Stomach (tissue), 8 donors: ENCODE measurements at regions not wholly inside any gene's neighbourhood (a gene's known extent, or its start where the extent isn't known, plus 50 kb on each side); places are given as distances from the start of the nearest gene placed in this dataset.

Experiments
- DNase-seq, 2 donors: peaks; one replicate each; pipeline versions ENCODE4 v3.0.0 to v3.0.0-alpha.2; 2013 to 2019
- H3K27ac ChIP-seq, 5 donors: fragments of 200-600 bp in 4 of 5; sonication (generic) in 4 of 5; one replicate each; pipeline ENCODE4 v1.5.1; 2013 to 2019; ENCODE audit warnings: mild to moderate bottlenecking in 1 of 5, moderate library complexity in 1 of 5
- H3K27me3 ChIP-seq, 3 donors: fragments of 200-600 bp; sonication (generic); one replicate each; pipeline ENCODE4 v1.5.1; 2017 to 2019; ENCODE audit warnings: mixed run types in 1 of 3
- H3K36me3 ChIP-seq, 4 donors: fragments of 200-600 bp; sonication (generic); 1 replicate in 3 of 4; 2 replicates in 1 of 4; pipeline ENCODE4 v1.5.1; 2016 to 2019
- H3K4me1 ChIP-seq, 4 donors: fragments of 200-600 bp; sonication (generic); one replicate each; pipeline ENCODE4 v1.5.1; 2016 to 2019
- H3K4me3 ChIP-seq, 4 donors: fragments of 200-600 bp; sonication (generic) in 3 of 4; one replicate each; pipeline ENCODE4 v1.5.1; 2016 to 2019; ENCODE audit warnings: mild to moderate bottlenecking in 1 of 4
- H3K9me3 ChIP-seq, 4 donors: fragments of 200-600 bp; sonication (generic); one replicate each; pipeline ENCODE4 v1.5.1; 2016 to 2019
- EP300 ChIP-seq: sonication (generic); formaldehyde crosslinking; IDR thresholded peaks from one replicate; pipeline ENCODE4 v1.6.1; 2017; ENCODE audit warnings: antibody characterized with exemption
- POLR2A ChIP-seq, 4 donors: fragments of 450-650 bp; IDR thresholded peaks; one replicate each; pipeline ENCODE4 v1.6.1; 2016; ENCODE audit warnings: antibody characterized with exemption in 4 of 4, control low read depth in 2 of 4, mild to moderate bottlenecking in 1 of 4, moderate library complexity in 1 of 4
- POLR2AphosphoS5 ChIP-seq, 3 donors: sonication (generic); formaldehyde crosslinking; IDR thresholded peaks; one replicate each; pipeline ENCODE4 v1.6.1; 2016; ENCODE audit warnings: antibody characterized with exemption in 3 of 3
- WGBS, 5 donors: extraction: QIAGEN DNeasy Blood & Tissue Kit in 3 of 5; methylation state at CpG; one replicate each; pipeline versions ENCODE4 v1.1.5 to v1.1.7; 2013 to 2018; 5-methylcytosine and 5-hydroxymethylcytosine counted together
- intact Hi-C: fragments of 100-400 bp; cut with DNase I; formaldehyde crosslinking; loops from one replicate; pipeline ENCODE4 v1.15.1; 2023; ENCODE audit warnings: low total_unique reads
- TF ChIP-seq, protein P1 (sequence below), 7 experiments: fragments of 450-650 bp in 4 of 7; fragments of 200-600 bp in 3 of 7; sonication (generic) in 3 of 7; IDR thresholded peaks; one replicate each; pipeline ENCODE4 v1.5.1; 2016 to 2019; ENCODE audit warnings: antibody characterized with exemption in 7 of 7, control low read depth in 2 of 7, mild to moderate bottlenecking in 1 of 7
- donor health status: healthy with polysubstance abuse.
- donor health status: Bipolar disorder and iron deficiency.
- donor health status: healthy.

DNA sequence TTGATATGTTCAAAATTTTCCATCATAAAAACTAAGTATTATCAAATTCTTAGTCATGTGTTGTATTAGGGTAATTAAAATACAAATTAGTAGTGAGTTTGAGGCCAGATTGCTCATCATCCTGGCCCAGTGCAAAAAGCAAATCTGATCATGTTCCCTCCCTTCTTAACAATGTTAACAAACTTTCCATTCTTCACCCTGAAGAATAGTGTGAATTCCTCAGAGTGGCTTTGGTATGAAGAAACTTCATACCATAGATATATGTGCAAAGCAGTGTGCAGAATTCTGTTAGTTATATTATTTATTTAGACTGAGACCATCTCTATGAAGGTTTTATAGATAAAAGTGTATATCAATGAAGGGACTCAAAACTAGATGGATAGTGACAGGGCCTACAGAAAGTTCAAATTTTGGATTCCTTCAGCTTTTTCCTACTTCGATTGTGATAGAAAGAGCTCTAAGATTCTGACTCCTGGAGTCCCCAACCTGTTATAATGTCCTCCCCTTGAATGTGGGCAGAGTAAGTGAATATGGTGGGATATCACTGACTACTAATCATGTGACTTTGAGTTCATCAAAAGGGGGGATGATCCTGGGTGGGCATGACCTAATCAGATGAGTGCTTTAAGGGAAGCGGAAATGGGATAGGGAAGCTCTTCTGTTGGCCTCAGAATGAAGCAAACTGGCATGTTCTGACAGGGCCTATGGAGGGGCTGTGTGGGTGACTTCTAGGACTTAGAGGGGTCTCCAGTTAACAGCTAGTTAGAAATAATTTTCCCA lies 271.4 kb downstream of the BTG1 start:
- Histone ChIP-seq H3K4me1 (peaks cover 6 to 38% (median 12%) of the 10 kb centered on the region in 4 donors), H3K27ac (no peak overlapping the region), H3K9me3 (no peaks in the 10 kb centered on the region), H3K27me3 (no peaks in the 10 kb centered on the region), H3K4me3 (no peak overlapping the region), H3K36me3 (no peaks in the 10 kb centered on the region)
- DNase-seq: no peak
- TF ChIP-seq, protein P1, sequence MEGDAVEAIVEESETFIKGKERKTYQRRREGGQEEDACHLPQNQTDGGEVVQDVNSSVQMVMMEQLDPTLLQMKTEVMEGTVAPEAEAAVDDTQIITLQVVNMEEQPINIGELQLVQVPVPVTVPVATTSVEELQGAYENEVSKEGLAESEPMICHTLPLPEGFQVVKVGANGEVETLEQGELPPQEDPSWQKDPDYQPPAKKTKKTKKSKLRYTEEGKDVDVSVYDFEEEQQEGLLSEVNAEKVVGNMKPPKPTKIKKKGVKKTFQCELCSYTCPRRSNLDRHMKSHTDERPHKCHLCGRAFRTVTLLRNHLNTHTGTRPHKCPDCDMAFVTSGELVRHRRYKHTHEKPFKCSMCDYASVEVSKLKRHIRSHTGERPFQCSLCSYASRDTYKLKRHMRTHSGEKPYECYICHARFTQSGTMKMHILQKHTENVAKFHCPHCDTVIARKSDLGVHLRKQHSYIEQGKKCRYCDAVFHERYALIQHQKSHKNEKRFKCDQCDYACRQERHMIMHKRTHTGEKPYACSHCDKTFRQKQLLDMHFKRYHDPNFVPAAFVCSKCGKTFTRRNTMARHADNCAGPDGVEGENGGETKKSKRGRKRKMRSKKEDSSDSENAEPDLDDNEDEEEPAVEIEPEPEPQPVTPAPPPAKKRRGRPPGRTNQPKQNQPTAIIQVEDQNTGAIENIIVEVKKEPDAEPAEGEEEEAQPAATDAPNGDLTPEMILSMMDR (IDR thresholded peaks at IDR 0.05): no peak
- intact Hi-C loops: no loop called here
- 91 to 100% (median 97%) methylated on average over 2 of the region's 2 CpGs for WGBS, 5 donors

DNA sequence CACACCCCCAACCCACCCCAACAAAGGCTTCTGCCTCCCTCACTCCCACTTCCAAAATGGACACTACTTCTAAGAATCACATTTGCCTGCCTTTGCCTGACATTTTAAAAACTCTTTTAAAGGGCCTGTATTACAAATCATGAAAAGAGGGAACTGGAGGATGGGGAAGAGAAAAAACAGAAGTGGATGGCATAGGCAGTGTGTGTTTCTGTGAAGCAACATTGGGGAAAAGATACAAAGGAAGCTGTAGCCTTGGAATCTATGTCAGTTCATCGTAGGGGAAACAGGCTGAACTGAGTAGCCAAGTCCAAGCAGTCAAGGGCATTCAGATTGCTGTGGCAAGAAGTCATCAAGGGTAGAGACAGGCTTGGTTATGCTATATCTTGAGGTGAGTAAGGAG lies 273.9 kb downstream of the BTG1 start:
- Histone ChIP-seq H3K4me1 (peaks cover 4 to 23% (median 9%) of the 10 kb centered on the region in 4 donors), H3K36me3 (no peaks in the 10 kb centered on the region), H3K4me3 (no peak overlapping the region), H3K9me3 (no peaks in the 10 kb centered on the region), H3K27ac (peak overlapping the region in 4 of 5 donors; percentile 10 to 66 (median 39)), H3K27me3 (no peaks in the 10 kb centered on the region)
- no peak for TF ChIP-seq EP300
- TF ChIP-seq POLR2A (IDR thresholded peaks at IDR 0.05): no peak
- no peak for TF ChIP-seq POLR2AphosphoS5 (IDR thresholded peaks at IDR 0.05)
- TF ChIP-seq, protein P1 (IDR thresholded peaks at IDR 0.05): no peak
- intact Hi-C loops: no loop called here
- peak in 1 of 2 donors; percentile 18 for DNase-seq
- 44 to 67% (median 54%) methylated on average over 1 of the region's 1 CpG for WGBS, 5 donors

DNA sequence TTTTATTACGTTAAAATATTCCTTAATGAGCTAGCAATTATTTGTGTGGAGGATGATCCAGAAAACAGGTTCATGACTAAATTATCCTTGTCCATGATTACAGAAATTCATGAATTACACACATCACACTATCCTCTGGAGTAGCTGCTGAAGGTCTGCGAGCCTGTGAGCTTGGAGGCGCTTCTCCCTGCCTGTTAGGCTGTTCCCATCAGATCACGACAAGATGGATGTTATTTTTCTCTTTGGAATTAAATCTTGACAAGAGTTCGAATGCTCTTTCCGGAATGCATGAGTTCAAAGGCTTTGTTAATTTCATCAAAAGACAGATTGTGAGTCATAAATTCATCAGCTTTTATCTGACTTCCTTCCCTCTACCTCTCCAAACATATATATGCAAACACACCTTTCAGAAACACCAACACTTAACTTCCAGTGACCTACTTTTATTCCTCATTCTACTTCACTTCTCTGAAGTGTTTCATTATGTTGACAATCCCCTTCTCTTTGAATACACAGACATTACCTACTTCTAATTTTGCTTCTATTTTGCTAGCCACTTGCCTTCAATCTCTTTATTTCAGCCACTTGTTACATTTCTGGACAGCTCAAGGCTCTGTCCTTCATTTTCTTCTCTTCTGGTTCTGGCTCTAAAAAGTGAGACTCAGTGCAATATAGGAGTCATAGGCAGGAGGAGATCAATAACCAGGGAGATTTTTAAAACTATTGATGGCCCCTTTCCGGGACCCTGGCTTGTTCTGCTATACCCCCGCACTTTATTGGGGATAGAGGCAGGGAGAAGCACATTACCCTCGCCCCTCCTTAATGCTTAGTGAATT lies 274.6 kb downstream of the BTG1 start:
- no peak overlapping the region for H3K4me3 ChIP-seq
- peak overlapping the region in 3 of 5 donors; percentile 21 to 66 (median 30) for H3K27ac ChIP-seq
- H3K4me1 ChIP-seq: peaks cover 0 to 16% (median 7%) of the 10 kb centered on the region in 4 donors
- no peaks in the 10 kb centered on the region for H3K9me3 ChIP-seq
- peak in 1 of 2 donors; percentile 36 for DNase-seq
- no peaks in the 10 kb centered on the region for H3K36me3 ChIP-seq
- intact Hi-C loops: no loop called here
- H3K27me3 ChIP-seq: no peaks in the 10 kb centered on the region
- TF ChIP-seq EP300 (no peak), POLR2AphosphoS5 (IDR thresholded peaks at IDR 0.05) (peak in 1 of 3 donors; percentile 40), POLR2A (IDR thresholded peaks at IDR 0.05) (no peak)
- TF ChIP-seq, protein P1 (IDR thresholded peaks at IDR 0.05): no peak
- 50 to 64% (median 58%) methylated on average over 9 of the region's 9 CpGs for WGBS, 5 donors

DNA sequence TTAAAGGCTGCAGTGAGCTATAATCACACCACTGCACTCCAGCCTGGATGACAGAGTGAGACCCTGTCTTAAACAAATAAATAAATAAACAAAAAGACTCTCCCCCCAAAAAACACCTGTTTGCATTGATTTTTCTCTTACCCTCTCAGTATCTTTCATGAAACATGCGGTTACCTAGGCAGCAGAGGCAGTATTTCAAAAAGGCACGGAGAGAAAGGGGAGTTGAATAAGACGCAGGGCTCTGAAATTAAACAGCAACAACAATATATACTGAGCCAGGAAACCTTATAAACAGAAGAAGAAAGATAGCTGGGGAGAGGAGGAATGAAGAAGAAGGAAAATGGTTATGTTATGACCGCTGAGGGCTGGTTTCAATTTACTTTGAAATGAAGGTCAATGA lies 277.6 kb downstream of the BTG1 start:
- no peaks in the 10 kb centered on the region for H3K9me3 ChIP-seq
- H3K4me3 ChIP-seq: no peak overlapping the region
- no peak overlapping the region for H3K27ac ChIP-seq
- no peaks in the 10 kb centered on the region for H3K27me3 ChIP-seq
- TF ChIP-seq POLR2AphosphoS5 (IDR thresholded peaks at IDR 0.05) (no peak), POLR2A (IDR thresholded peaks at IDR 0.05) (no peak), EP300 (no peak)
- TF ChIP-seq, protein P1 (IDR thresholded peaks at IDR 0.05): no peak
- intact Hi-C loops: no loop called here
- peaks cover 0 to 16% (median 7%) of the 10 kb centered on the region in 4 donors for H3K4me1 ChIP-seq
- DNase-seq: no peak
- H3K36me3 ChIP-seq: no peaks in the 10 kb centered on the region
- 74 to 90% (median 87%) methylated on average over 4 of the region's 4 CpGs for WGBS, 5 donors
